ENCODE measurements at regions not wholly inside any gene's neighbourhood (a gene's known extent, or its start where the extent isn't known, plus 50 kb on each side); places are given as distances from the start of the nearest gene placed in this dataset.
"Not testable (repeated sequence)": the region's sequence is repeated elsewhere in the genome, so short reads cannot be mapped to it uniquely, and the experiment has no call there.

- DNase-seq (ENCODE audit: low spot score); intact Hi-C loops (cut with DNase I); ATAC-seq: not testable (repeated sequence)
Measured at GRCh38 chrX:23523026-23523657, 144.2 kb upstream of the PRDX4 start.

- ATAC-seq, result no peak
- intact Hi-C loops (cut with DNase I), result no loop called here
- no peak for DNase-seq (ENCODE audit: low spot score)
Measured at GRCh38 chrX:23524467-23524866, 142.8 kb upstream of the PRDX4 start.

GRCh38 chrX:23525531-23525930 lies 141.8 kb upstream of the PRDX4 start:
- ATAC-seq (no peak), DNase-seq (ENCODE audit: low spot score) (no peak)
- intact Hi-C loops (cut with DNase I), result no loop called here

GRCh38 chrX:23540532-23540931 lies 126.8 kb upstream of the PRDX4 start:
- DNase-seq (ENCODE audit: low spot score) (no peak), ATAC-seq (no peak)
- intact Hi-C loops (cut with DNase I), result no loop called here

GRCh38 chrX:23548164-23548563 lies 119.1 kb upstream of the PRDX4 start:
- ATAC-seq (no peak), DNase-seq (ENCODE audit: low spot score) (no peak)
- intact Hi-C loops (cut with DNase I), result no loop called here

GRCh38 chrX:23552303-23552702 lies 115.0 kb upstream of the PRDX4 start:
- no peak for ATAC-seq
- DNase-seq (ENCODE audit: low spot score), result no peak
- intact Hi-C loops (cut with DNase I), result no loop called here

- intact Hi-C loops (cut with DNase I), result no loop called here
- DNase-seq (ENCODE audit: low spot score), result no peak
- no peak for ATAC-seq
Measured at GRCh38 chrX:23554304-23554703, 113.0 kb upstream of the PRDX4 start.

GRCh38 chrX:23557070-23557469 lies 110.2 kb upstream of the PRDX4 start:
- DNase-seq (ENCODE audit: low spot score) (no peak), ATAC-seq (no peak)
- intact Hi-C loops (cut with DNase I), result no loop called here

- DNase-seq (ENCODE audit: low spot score) (no peak), ATAC-seq (no peak)
- intact Hi-C loops (cut with DNase I), result no loop called here
Measured at GRCh38 chrX:23559975-23560374, 107.3 kb upstream of the PRDX4 start.

GRCh38 chrX:23570674-23571343 lies 96.5 kb upstream of the PRDX4 start:
- intact Hi-C loops (cut with DNase I), result no loop called here
- ATAC-seq (no peak), DNase-seq (ENCODE audit: low spot score) (no peak)

GRCh38 chrX:23575281-23575680 lies 92.0 kb upstream of the PRDX4 start:
- intact Hi-C loops (cut with DNase I), result no loop called here
- DNase-seq (ENCODE audit: low spot score), result no peak
- ATAC-seq, result no peak

- DNase-seq (ENCODE audit: low spot score), result no peak
- intact Hi-C loops (cut with DNase I), result no loop called here
Measured at GRCh38 chrX:23578079-23578478, 89.2 kb upstream of the PRDX4 start.

GRCh38 chrX:23589496-23589895 lies 77.8 kb upstream of the PRDX4 start:
- intact Hi-C loops (cut with DNase I), result no loop called here
- no peak for ATAC-seq
- DNase-seq (ENCODE audit: low spot score), result no peak

More at GRCh38 chrX:23578079-23578478, 89.2 kb upstream of the PRDX4 start:
- ATAC-seq, result no peak

- ATAC-seq, result no peak
Measured at GRCh38 chrX:23592741-23593140, 74.6 kb upstream of the PRDX4 start.

GRCh38 chrX:23598575-23598974 lies 68.7 kb upstream of the PRDX4 start:
- DNase-seq (ENCODE audit: low spot score), result no peak
- intact Hi-C loops (cut with DNase I), result no loop called here
- ATAC-seq, result no peak

More at GRCh38 chrX:23592741-23593140, 74.6 kb upstream of the PRDX4 start:
- intact Hi-C loops (cut with DNase I), result no loop called here
- DNase-seq (ENCODE audit: low spot score), result no peak

GRCh38 chrX:23603501-23603900 lies 63.8 kb upstream of the PRDX4 start:
- ATAC-seq (no peak), DNase-seq (ENCODE audit: low spot score) (no peak)
- intact Hi-C loops (cut with DNase I), result no loop called here

GRCh38 chrX:23610495-23610894 lies 56.8 kb upstream of the PRDX4 start:
- no peak for ATAC-seq
- intact Hi-C loops (cut with DNase I), result no loop called here
- no peak for DNase-seq (ENCODE audit: low spot score)

GRCh38 chrX:23612846-23613245 lies 54.4 kb upstream of the PRDX4 start:
- intact Hi-C loops (cut with DNase I), result no loop called here
- no peak for DNase-seq (ENCODE audit: low spot score)
- ATAC-seq, result no peak

- ATAC-seq (no peak), DNase-seq (ENCODE audit: low spot score) (no peak)
- intact Hi-C loops (cut with DNase I), result no loop called here
Measured at GRCh38 chrX:23616361-23616760, 50.9 kb upstream of the PRDX4 start.

All from sciatic nerve (tissue), 2 donors.